RWPE1 (cell line): ENCODE measurements at regions not wholly inside any gene's neighbourhood (a gene's known extent, or its start where the extent isn't known, plus 50 kb on each side); places are given as distances from the start of the nearest gene placed in this dataset.

ENCODE experiments used
- CTCF ChIA-PET: fragments of 350-600 bp; sonication (Branson Sonifier 250); formaldehyde crosslinking; extraction: SDS; loops from one replicate; lab custom pipeline; 2021; lab: Yijun Ruan, JAX
- POLR2A ChIA-PET: fragments of 400-600 bp; formaldehyde crosslinking; extraction: SDS; loops from one replicate; lab custom pipeline; 2020; ENCODE audit warnings: antibody characterized with exemption; ENCODE audit not compliant: low non-redundant PET; lab: Yijun Ruan, JAX
- DNase-seq: peaks from one replicate; pipeline ENCODE4 v3.0.0; 2012; ENCODE audit warnings: low spot score
- H3K27ac ChIP-seq: fragments of 450-650 bp; 2 replicates; pipeline ENCODE4 v1.5.1; 2017
- TF ChIP-seq, protein P1 (sequence below): fragments of 450-650 bp; conservative IDR thresholded peaks from 2 replicates; pipeline ENCODE4 v1.5.1; 2017; ENCODE audit warnings: low read depth, mild to moderate bottlenecking

GRCh38 chr2:199693861-199694260 lies 157.1 kb downstream of the FTCDNL1 start:
- no peak for DNase-seq
- ChIA-PET POLR2A (no interaction called here), CTCF (interaction anchor here (1.2 kb wide), 1 partner anchor 11 kb away, joined by 4 read pairs; no protein-coding TSS in a partner anchor)
- H3K27ac ChIP-seq = no peak overlapping the region
- TF ChIP-seq, protein P1, sequence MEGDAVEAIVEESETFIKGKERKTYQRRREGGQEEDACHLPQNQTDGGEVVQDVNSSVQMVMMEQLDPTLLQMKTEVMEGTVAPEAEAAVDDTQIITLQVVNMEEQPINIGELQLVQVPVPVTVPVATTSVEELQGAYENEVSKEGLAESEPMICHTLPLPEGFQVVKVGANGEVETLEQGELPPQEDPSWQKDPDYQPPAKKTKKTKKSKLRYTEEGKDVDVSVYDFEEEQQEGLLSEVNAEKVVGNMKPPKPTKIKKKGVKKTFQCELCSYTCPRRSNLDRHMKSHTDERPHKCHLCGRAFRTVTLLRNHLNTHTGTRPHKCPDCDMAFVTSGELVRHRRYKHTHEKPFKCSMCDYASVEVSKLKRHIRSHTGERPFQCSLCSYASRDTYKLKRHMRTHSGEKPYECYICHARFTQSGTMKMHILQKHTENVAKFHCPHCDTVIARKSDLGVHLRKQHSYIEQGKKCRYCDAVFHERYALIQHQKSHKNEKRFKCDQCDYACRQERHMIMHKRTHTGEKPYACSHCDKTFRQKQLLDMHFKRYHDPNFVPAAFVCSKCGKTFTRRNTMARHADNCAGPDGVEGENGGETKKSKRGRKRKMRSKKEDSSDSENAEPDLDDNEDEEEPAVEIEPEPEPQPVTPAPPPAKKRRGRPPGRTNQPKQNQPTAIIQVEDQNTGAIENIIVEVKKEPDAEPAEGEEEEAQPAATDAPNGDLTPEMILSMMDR = no peak

- ChIA-PET CTCF (no interaction called here), POLR2A (no interaction called here)
- H3K27ac ChIP-seq = no peak overlapping the region
- no peak for DNase-seq
- TF ChIP-seq, protein P1 = no peak
Measured at GRCh38 chr2:199692489-199692888, 158.5 kb downstream of the FTCDNL1 start.

DNA sequence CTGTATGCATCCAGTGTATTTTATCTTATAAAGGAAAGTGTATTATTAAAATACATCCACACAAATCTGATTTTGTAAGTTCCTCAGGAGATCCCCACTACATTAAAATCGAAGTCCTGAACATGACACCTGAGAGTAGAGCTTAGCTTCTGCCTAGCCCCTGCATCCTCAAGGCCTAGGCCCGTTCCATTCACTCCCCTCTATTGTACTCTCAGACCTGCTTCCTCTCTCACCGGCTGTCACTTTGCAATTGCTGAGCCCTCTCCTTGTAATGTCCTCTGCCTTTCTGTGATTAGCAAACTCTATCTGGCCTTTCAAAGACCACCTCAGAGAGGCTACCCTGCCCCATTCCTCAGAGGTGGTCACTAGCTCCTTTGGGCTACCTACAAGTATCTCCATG lies 160.8 kb downstream of the FTCDNL1 start:
- no peak for DNase-seq
- POLR2A ChIA-PET = interaction anchor here (0.6 kb wide), 1 partner anchor 27 kb away, joined by 3 read pairs; no protein-coding TSS in a partner anchor
- TF ChIP-seq, protein P1 = no peak
- no peak overlapping the region for H3K27ac ChIP-seq
- CTCF ChIA-PET = interaction anchor here (0.9 kb wide), 1 partner anchor 14 kb away, joined by 4 read pairs; no protein-coding TSS in a partner anchor

DNA sequence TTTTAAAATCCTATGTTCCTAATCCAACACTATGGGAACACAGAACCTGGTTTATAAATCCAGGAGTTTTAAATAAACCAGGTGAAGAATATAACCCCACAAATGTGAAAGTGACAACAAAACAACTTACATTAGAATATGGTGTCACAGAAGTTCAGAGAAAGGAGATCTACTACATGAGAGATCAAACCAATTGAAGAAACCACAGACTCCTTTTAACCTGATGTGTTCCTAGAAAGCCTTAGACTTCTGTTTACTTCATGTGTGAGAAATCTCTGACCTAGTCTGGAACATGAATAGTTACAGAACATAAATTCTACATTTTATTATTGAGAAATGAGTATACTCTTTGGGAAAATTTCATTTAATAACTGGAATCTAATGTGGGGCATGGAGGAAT lies 165.3 kb downstream of the FTCDNL1 start:
- TF ChIP-seq, protein P1 = no peak
- H3K27ac ChIP-seq = no peak overlapping the region
- DNase-seq = no peak
- POLR2A ChIA-PET = no interaction called here
- CTCF ChIA-PET = no interaction called here

DNA sequence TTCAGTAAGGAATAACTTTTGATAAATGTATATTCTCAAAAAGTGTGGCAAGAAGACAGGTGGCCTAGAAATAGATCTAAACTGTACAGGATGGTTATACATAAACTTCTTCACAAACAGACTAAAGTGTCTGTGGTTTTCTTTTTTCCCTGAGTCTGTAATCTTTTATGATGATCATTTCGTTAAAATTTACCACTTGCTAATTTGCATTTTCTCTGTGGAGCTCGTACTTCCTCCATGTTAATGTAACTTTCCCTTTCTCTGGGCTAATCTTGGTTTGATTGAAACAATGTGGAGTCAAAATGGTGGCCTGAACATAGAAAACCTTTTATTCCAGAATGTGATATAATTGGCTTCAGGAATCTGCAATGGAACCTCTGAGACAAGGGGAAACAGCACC lies 166.2 kb downstream of the FTCDNL1 start:
- POLR2A ChIA-PET = no interaction called here
- TF ChIP-seq, protein P1 = no peak

GRCh38 chr2:199684168-199684567 lies 166.8 kb downstream of the FTCDNL1 start:
- H3K27ac ChIP-seq = no peak overlapping the region
- POLR2A ChIA-PET = no interaction called here
- CTCF ChIA-PET = no interaction called here
- TF ChIP-seq, protein P1 = no peak
- DNase-seq = no peak

More for the DNA sequence above, 166.2 kb downstream of the FTCDNL1 start:
- CTCF ChIA-PET = no interaction called here
- DNase-seq = no peak
- no peak overlapping the region for H3K27ac ChIP-seq
